ENCODE measurements at regions not wholly inside any gene's neighbourhood (a gene's known extent, or its start where the extent isn't known, plus 50 kb on each side); places are given as distances from the start of the nearest gene placed in this dataset.

DNA sequence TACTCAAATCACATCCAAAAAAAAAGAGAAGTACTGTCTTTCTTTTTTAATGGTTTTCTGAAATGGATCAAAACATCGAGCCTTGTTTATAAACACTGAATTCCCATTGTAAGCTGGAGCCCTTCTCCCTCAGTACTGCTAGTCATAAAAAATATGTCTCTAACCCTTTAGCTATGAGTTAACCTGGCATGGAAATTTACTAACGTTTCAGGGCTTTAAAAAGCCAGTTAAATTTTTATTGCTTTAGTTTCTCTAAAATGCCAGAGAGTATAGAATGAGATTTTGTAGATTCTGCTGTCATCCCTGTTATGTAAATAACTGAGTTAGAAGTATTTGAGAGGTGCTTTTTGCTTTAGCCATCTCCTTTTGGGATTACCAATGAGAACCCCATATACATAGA, 528.3 kb downstream of the EFNB2 start:
- no peak for TF ChIP-seq EZH2 (IDR thresholded peaks at IDR 0.05; ENCODE audit: low read length, missing control alignments)
- TF ChIP-seq, protein P1, sequence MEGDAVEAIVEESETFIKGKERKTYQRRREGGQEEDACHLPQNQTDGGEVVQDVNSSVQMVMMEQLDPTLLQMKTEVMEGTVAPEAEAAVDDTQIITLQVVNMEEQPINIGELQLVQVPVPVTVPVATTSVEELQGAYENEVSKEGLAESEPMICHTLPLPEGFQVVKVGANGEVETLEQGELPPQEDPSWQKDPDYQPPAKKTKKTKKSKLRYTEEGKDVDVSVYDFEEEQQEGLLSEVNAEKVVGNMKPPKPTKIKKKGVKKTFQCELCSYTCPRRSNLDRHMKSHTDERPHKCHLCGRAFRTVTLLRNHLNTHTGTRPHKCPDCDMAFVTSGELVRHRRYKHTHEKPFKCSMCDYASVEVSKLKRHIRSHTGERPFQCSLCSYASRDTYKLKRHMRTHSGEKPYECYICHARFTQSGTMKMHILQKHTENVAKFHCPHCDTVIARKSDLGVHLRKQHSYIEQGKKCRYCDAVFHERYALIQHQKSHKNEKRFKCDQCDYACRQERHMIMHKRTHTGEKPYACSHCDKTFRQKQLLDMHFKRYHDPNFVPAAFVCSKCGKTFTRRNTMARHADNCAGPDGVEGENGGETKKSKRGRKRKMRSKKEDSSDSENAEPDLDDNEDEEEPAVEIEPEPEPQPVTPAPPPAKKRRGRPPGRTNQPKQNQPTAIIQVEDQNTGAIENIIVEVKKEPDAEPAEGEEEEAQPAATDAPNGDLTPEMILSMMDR (conservative IDR thresholded peaks at IDR 0.05 in 1 of 2, IDR thresholded peaks at IDR 0.05 in 1 of 2; ENCODE audit: low read depth in 1 of 2, low read length in 2 of 2), result no peak
- no peaks in the 10 kb centered on the region for H3K79me2 ChIP-seq (ENCODE audit: control insufficient read depth, insufficient read depth, low read length)
- no peak overlapping the region for H3K4me3 ChIP-seq (replicated peaks in 1 of 4; ENCODE audit: control extremely low read depth in 1 of 4, insufficient read depth in 1 of 4, low read depth in 3 of 4, low read length in 4 of 4)
- no peaks in the 10 kb centered on the region for H3K27me3 ChIP-seq (ENCODE audit: control insufficient read depth, insufficient read depth, low read length)
- no peak overlapping the region for H3K9ac ChIP-seq (ENCODE audit: insufficient read depth, low read length)
- H3K9me3 ChIP-seq (ENCODE audit: control insufficient read depth, insufficient read depth, low read depth, low read length), result no peaks in the 10 kb centered on the region
- no peaks in the 10 kb centered on the region for H3K4me1 ChIP-seq (ENCODE audit: control insufficient read depth, extremely low read depth, insufficient read depth, low read length)
- DNase-seq (ENCODE audit: low read depth in 2 of 2), result no peak
- H3K4me2 ChIP-seq (ENCODE audit: extremely low read depth, insufficient read depth, low read length), result no peak overlapping the region
- H2AFZ ChIP-seq (ENCODE audit: low read length), result no peak overlapping the region
- H3K36me3 ChIP-seq (ENCODE audit: control insufficient read depth, insufficient read depth, low read length), result no peaks in the 10 kb centered on the region
- no peak overlapping the region for H3K27ac ChIP-seq (ENCODE audit: insufficient read depth, low read length)
- no peaks in the 10 kb centered on the region for H4K20me1 ChIP-seq (ENCODE audit: control insufficient read depth, extremely low read depth, insufficient read depth, low read length)

DNA sequence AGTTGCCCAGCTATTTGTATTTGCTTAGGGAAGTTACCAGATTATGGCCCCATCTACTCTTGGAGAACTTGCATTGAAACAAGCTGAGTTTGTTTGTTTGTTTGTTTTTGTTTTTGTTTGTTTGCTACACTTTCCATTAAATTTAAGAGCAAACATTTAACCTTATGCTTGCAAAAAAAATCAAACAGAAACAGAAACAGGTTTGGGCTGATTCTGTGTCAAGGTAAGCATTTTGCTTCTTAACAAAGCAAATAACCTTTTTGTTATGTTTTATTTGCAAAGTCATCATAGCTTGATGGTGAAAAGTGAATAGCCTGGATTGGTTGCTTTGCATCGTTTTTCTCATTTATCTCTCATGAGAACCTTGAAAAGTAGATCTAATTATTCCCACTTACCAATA, 531.8 kb downstream of the EFNB2 start:
- H3K4me1 ChIP-seq (ENCODE audit: control insufficient read depth, extremely low read depth, insufficient read depth, low read length), result no peaks in the 10 kb centered on the region
- no peaks in the 10 kb centered on the region for H3K9me3 ChIP-seq (ENCODE audit: control insufficient read depth, insufficient read depth, low read depth, low read length)
- no peaks in the 10 kb centered on the region for H4K20me1 ChIP-seq (ENCODE audit: control insufficient read depth, extremely low read depth, insufficient read depth, low read length)

DNA sequence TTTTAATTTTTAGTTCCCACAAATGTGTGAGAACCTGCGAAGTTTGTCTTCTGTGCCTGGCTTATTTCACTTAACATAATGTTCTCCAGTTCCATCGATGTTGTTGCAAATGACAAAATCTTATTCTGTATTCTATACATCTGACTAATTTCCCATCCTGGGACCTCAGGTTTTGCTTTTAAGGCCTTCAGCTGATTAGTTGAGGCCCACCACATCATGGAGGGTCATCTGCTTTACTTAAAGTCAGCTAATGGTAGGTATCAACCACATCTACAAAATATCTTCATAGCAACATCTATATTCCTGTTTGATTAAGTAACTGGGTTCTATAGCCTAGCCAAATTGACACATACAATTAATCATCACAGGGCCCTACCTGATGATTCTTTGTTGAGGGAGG, 534.0 kb downstream of the EFNB2 start:
- no peaks in the 10 kb centered on the region for H3K4me1 ChIP-seq (ENCODE audit: control insufficient read depth, extremely low read depth, insufficient read depth, low read length)
- TF ChIP-seq, protein P1 (conservative IDR thresholded peaks at IDR 0.05 in 1 of 2, IDR thresholded peaks at IDR 0.05 in 1 of 2; ENCODE audit: low read depth in 1 of 2, low read length in 2 of 2), result no peak
- TF ChIP-seq EZH2 (IDR thresholded peaks at IDR 0.05; ENCODE audit: low read length, missing control alignments), result no peak
- H3K4me3 ChIP-seq (replicated peaks in 1 of 4; ENCODE audit: control extremely low read depth in 1 of 4, insufficient read depth in 1 of 4, low read depth in 3 of 4, low read length in 4 of 4), result no peak overlapping the region
- no peak overlapping the region for H3K4me2 ChIP-seq (ENCODE audit: extremely low read depth, insufficient read depth, low read length)
- DNase-seq (ENCODE audit: low read depth in 2 of 2), result no peak
- H4K20me1 ChIP-seq (ENCODE audit: control insufficient read depth, extremely low read depth, insufficient read depth, low read length), result no peaks in the 10 kb centered on the region
- H2AFZ ChIP-seq (ENCODE audit: low read length), result no peak overlapping the region
- H3K27me3 ChIP-seq (ENCODE audit: control insufficient read depth, insufficient read depth, low read length), result no peaks in the 10 kb centered on the region
- no peak overlapping the region for H3K9ac ChIP-seq (ENCODE audit: insufficient read depth, low read length)
- no peak overlapping the region for H3K27ac ChIP-seq (ENCODE audit: insufficient read depth, low read length)
- no peaks in the 10 kb centered on the region for H3K9me3 ChIP-seq (ENCODE audit: control insufficient read depth, insufficient read depth, low read depth, low read length)
- no peaks in the 10 kb centered on the region for H3K79me2 ChIP-seq (ENCODE audit: control insufficient read depth, insufficient read depth, low read length)
- H3K36me3 ChIP-seq (ENCODE audit: control insufficient read depth, insufficient read depth, low read length), result no peaks in the 10 kb centered on the region

More for the DNA sequence above, 531.8 kb downstream of the EFNB2 start:
- Histone ChIP-seq H3K4me3 (replicated peaks in 1 of 4; ENCODE audit: control extremely low read depth in 1 of 4, insufficient read depth in 1 of 4, low read depth in 3 of 4, low read length in 4 of 4) (no peak overlapping the region), H3K36me3 (ENCODE audit: control insufficient read depth, insufficient read depth, low read length) (no peaks in the 10 kb centered on the region), H3K79me2 (ENCODE audit: control insufficient read depth, insufficient read depth, low read length) (no peaks in the 10 kb centered on the region), H2AFZ (ENCODE audit: low read length) (no peak overlapping the region), H3K4me2 (ENCODE audit: extremely low read depth, insufficient read depth, low read length) (no peak overlapping the region), H3K9ac (ENCODE audit: insufficient read depth, low read length) (no peak overlapping the region), H3K27ac (ENCODE audit: insufficient read depth, low read length) (no peak overlapping the region), H3K27me3 (ENCODE audit: control insufficient read depth, insufficient read depth, low read length) (no peaks in the 10 kb centered on the region)
- no peak for DNase-seq (ENCODE audit: low read depth in 2 of 2)
- TF ChIP-seq EZH2 (IDR thresholded peaks at IDR 0.05; ENCODE audit: low read length, missing control alignments), result no peak
- TF ChIP-seq, protein P1 (conservative IDR thresholded peaks at IDR 0.05 in 1 of 2, IDR thresholded peaks at IDR 0.05 in 1 of 2; ENCODE audit: low read depth in 1 of 2, low read length in 2 of 2), result no peak
